ENCODE measurements at regions not wholly inside any gene's neighbourhood (a gene's known extent, or its start where the extent isn't known, plus 50 kb on each side); places are given as distances from the start of the nearest gene placed in this dataset.

- TF ChIP-seq, protein P1, sequence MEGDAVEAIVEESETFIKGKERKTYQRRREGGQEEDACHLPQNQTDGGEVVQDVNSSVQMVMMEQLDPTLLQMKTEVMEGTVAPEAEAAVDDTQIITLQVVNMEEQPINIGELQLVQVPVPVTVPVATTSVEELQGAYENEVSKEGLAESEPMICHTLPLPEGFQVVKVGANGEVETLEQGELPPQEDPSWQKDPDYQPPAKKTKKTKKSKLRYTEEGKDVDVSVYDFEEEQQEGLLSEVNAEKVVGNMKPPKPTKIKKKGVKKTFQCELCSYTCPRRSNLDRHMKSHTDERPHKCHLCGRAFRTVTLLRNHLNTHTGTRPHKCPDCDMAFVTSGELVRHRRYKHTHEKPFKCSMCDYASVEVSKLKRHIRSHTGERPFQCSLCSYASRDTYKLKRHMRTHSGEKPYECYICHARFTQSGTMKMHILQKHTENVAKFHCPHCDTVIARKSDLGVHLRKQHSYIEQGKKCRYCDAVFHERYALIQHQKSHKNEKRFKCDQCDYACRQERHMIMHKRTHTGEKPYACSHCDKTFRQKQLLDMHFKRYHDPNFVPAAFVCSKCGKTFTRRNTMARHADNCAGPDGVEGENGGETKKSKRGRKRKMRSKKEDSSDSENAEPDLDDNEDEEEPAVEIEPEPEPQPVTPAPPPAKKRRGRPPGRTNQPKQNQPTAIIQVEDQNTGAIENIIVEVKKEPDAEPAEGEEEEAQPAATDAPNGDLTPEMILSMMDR (IDR thresholded peaks at IDR 0.05 in 8 of 11, conservative IDR thresholded peaks at IDR 0.05 in 3 of 11) = no peak
- TF ChIP-seq POLR2AphosphoS5 (IDR thresholded peaks at IDR 0.05) = no peak
These were observed 116.9 kb upstream of the SIRPG start for GRCh38 chr20:1774479-1774878.
